ENCODE measurements at regions not wholly inside any gene's neighbourhood (a gene's known extent, or its start where the extent isn't known, plus 50 kb on each side); places are given as distances from the start of the nearest gene placed in this dataset.

- no peak for DNase-seq
Measured at GRCh38 chr6:113394216-113394615, 462.9 kb upstream of the MARCKS start.

GRCh38 chr6:113394729-113395128 is 462.4 kb upstream of the MARCKS start:
- no peak for DNase-seq

DNA sequence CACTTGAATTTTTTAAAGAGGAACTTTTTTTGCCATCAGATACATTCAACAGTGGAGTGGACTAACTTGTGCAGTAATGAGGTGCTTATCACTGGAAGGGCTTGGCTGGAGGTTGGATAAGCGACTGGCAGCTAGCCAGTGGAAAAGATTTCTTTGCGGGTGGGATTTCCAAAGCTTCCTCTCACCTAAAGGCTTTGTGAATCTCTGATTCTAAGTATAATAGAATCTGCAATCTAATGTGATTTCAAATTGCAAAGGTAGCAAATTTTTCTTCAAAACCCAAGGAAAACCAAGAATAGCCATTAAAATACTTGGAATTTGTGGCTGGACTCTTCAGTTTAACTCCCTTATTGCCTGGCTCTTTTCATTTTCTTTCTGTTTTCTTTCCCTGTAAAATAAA is 460.4 kb upstream of the MARCKS start:
- DNase-seq, result no peak

GRCh38 chr6:113397236-113397635 is 459.9 kb upstream of the MARCKS start:
- DNase-seq, result no peak

- no peak for DNase-seq
Measured at GRCh38 chr6:113401231-113401630, 455.9 kb upstream of the MARCKS start.

- no peak for DNase-seq
Measured at GRCh38 chr6:113402544-113402943, 454.6 kb upstream of the MARCKS start.

DNA sequence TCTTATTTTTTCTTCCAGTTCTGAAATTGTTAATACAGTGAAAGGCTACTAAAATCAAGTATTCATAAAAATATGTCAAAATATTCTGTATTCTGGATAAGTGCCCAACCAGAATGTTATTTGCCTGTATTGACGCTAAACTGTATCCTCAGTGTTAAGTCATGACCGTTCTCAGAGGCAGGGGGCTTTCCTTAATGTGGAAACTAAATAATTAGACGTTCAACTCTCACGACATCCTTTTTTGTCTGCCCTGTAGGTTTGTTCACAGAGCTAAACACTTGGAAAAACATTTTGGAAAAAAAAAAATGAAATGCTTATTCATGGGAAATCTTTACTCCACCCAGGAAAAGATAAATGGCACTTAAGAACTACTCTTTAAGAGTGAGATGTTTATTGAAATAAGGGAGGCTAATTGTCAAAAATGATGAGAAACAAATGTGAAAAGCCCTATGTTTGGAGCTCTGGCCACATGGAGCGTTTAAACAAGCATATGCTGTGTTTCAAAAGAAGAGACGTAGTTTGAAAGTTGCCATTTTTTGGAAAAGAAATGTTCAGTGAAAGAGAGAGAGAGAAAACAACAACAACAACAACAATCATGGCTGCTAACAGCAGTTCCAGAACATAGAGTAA is 453.1 kb upstream of the MARCKS start:
- no peak for DNase-seq

DNA sequence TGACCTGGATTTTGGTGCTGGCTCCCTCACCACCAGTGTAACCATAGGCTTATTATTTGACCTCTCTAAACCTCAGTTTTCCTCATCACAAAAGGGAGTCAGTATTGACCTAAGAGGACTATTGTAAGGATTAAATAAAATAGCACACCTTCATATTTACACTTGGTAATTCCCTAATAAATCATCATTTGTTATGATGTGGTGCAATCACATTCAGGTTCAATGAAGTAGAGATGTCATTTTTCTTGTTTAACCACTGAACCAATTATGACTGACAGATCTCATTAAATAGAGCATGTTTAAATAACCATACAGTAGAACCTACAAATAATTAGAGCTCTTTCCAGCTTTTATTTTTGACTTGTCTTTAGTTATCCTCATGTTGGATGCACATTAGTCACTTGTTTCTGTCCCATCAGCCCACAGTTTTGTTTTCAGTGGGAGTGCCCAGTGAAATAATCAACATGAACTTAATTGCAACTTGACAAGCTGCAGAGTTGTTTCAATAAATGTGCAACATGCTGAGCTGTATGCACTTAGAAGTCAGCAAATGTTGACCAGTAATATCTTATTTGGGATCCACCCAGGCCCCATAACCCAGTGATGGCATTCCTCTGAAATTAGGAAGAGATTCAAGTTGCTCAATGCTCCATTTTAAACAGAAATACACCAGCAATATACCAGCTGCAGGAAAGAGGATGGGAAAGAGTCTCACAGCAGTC is 451.7 kb upstream of the MARCKS start:
- DNase-seq, result no peak

- peak; percentile 13 for DNase-seq
Measured at GRCh38 chr6:113406048-113406695, 451.0 kb upstream of the MARCKS start.

GRCh38 chr6:113411011-113411410 is 446.1 kb upstream of the MARCKS start:
- DNase-seq, result no peak

GRCh38 chr6:113412589-113413357 is 444.4 kb upstream of the MARCKS start:
- DNase-seq, result no peak

DNA sequence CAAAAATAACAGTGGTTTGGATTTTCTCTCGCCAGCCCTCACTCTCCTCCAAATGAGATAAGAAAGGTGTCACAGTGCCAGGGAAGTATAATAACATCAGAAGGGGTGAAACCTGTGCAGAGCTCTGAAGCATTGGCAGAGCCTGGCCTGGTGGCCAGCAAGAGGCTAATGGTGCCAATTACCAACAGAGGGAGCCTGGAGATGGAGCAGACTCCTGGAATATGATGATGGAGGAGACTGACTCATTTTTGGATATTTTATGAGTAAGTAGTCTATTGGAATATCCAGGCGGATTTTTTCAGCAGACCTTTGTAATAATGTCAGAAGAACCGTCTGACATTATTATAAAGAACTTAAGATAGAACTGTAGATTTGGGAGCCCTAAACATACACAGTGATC is 442.6 kb upstream of the MARCKS start:
- no peak for DNase-seq

DNA sequence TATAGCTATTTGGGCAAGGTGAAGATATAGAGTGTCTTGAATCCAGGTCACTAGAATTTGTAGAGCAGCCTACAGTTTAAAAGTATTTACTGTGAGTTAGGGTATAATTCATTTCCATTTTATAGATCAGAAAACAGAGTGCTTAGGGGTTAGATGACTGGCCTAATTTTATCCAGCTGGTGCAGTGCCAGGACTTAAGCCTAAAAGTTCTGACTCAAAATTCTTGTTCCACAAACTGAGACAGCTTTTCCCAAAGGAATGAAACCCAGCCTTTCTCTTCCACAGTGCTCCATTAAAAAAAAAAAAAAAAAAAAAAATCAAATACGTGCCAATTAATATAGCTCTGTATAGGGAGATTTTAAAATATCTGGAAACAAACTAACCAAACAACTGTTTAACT is 441.0 kb upstream of the MARCKS start:
- DNase-seq, result no peak

GRCh38 chr6:113420290-113420689 is 436.9 kb upstream of the MARCKS start:
- DNase-seq, result no peak

DNA sequence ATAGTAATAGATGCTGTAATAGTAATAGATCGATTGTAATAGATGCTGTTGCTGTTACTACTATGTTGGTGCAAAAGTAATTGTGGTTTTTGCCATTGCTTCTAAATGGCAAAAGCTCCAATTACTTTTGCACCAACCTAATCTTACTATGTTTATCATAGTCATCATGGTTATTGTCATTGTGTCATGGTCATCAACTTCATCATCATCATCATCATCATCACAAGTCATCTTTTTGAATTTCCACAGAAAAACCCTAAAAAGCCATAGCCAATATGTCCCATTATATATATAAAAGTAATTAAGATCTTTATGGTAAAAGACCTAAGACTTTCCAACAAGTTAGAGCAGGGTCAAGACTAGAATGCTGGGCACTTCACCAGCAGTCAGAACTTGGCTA is 435.1 kb upstream of the MARCKS start:
- no peak for DNase-seq

- DNase-seq, result no peak
Measured at GRCh38 chr6:113423956-113424355, 433.2 kb upstream of the MARCKS start.

GRCh38 chr6:113425977-113426660 is 431.0 kb upstream of the MARCKS start:
- no peak for DNase-seq

DNA sequence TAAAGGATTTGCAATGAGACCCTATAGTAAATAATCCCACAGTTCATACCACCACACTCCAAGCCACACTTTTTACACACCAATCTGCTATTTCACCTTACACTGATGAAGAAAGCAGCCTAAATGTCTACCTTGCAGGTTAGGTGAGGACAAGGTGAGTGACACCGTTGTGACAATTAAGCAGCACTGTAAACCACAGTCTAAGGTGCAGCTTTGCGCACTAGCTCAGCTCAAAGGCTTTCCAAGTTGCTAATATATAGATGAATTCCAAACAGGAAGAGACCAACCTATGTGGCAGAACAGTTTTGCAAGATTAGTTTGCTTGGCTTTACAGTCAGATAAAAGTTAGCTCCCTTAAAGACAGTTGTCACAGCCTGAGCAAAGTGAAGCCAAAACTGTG is 429.5 kb upstream of the MARCKS start:
- no peak for DNase-seq

- DNase-seq, result no peak
Measured at GRCh38 chr6:113428702-113429101, 428.4 kb upstream of the MARCKS start.

GRCh38 chr6:113432521-113433334 is 424.4 kb upstream of the MARCKS start:
- no peak for DNase-seq

- no peak for DNase-seq
Measured at GRCh38 chr6:113433335-113433991, 423.7 kb upstream of the MARCKS start.

DNA sequence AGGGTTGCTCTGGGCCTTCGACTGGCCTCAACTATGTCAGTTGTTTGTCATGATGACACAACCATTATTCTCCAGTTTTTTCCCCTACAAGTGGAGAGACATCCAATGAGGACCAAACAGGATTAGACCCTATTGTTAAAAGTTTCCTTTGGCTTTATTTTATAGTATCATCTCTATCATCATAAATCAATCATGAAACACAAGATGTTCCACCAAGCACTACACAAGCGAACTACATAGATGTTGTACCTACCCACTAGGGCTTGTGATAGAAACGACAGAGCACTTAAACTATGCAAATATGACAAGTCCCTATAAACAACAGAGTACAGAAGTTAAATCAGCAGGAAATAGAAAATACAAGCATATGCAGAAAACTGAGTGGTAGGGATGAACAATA is 422.5 kb upstream of the MARCKS start:
- DNase-seq, result no peak

Data from NCI-H2171 (cell line).